Endothelial cell (in vitro differentiated cells): ENCODE measurements at regions not wholly inside any gene's neighbourhood (a gene's known extent, or its start where the extent isn't known, plus 50 kb on each side); places are given as distances from the start of the nearest gene placed in this dataset.

Source experiments
- DNase-seq: peaks from one replicate; pipeline ENCODE4 v3.0.0; 2021; ENCODE audit warnings: low spot score
- H3K27ac Mint-ChIP-seq: one replicate; pipeline ENCODE4 v1.8.0; 2021; ENCODE audit warnings: mixed read lengths, inconsistent platforms; ENCODE audit not compliant: unreplicated experiment
- H3K27me3 Mint-ChIP-seq: one replicate; pipeline ENCODE4 v1.8.0; 2021; ENCODE audit warnings: mild to moderate bottlenecking, moderate library complexity, mixed read lengths, inconsistent platforms; ENCODE audit not compliant: unreplicated experiment
- H3K36me3 Mint-ChIP-seq: one replicate; pipeline ENCODE4 v1.8.0; 2021; ENCODE audit warnings: mild to moderate bottlenecking, low read depth, mixed read lengths, inconsistent platforms; ENCODE audit not compliant: unreplicated experiment
- H3K4me1 Mint-ChIP-seq: one replicate; pipeline ENCODE4 v1.8.0; 2021; ENCODE audit warnings: mild to moderate bottlenecking, mixed read lengths, inconsistent platforms; ENCODE audit not compliant: unreplicated experiment
- H3K4me3 Mint-ChIP-seq: one replicate; pipeline ENCODE4 v1.8.0; 2021; ENCODE audit warnings: mild to moderate bottlenecking, mixed read lengths, inconsistent platforms; ENCODE audit not compliant: unreplicated experiment
- H3K9me3 Mint-ChIP-seq: one replicate; pipeline ENCODE4 v1.8.0; 2021; ENCODE audit warnings: mixed read lengths, inconsistent platforms; ENCODE audit not compliant: unreplicated experiment
- TF ChIP-seq, protein P1 (sequence below): fragments of 200-600 bp; sonication (generic); IDR thresholded peaks from one replicate; pipeline ENCODE4 v1.5.0; 2021; ENCODE audit warnings: antibody characterized with exemption; ENCODE audit not compliant: unreplicated experiment

DNA sequence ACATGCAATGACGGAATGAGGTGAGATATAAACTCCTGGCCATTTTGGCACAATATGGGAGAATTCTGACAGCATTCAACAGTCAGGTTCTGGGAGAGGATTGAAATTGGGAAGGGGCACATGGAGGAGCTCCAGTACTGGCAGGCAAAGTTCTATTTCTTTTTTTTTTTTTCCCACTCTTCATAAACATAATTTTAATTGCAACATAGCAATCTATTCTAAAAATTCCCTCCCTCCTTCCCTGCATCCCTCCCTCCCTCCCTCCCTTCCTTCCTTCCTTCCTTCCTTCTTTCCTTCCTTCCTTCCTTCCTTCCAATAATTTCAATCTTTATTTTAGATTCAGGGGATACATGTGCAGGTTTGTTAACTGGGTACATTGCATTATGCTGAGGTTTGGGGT lies 93.2 kb downstream of the PTCSC3 start:
- no peaks in the 10 kb centered on the region for H3K36me3 Mint-ChIP-seq
- H3K27me3 Mint-ChIP-seq = no peaks in the 10 kb centered on the region
- H3K9me3 Mint-ChIP-seq = no peaks in the 10 kb centered on the region
- TF ChIP-seq, protein P1, sequence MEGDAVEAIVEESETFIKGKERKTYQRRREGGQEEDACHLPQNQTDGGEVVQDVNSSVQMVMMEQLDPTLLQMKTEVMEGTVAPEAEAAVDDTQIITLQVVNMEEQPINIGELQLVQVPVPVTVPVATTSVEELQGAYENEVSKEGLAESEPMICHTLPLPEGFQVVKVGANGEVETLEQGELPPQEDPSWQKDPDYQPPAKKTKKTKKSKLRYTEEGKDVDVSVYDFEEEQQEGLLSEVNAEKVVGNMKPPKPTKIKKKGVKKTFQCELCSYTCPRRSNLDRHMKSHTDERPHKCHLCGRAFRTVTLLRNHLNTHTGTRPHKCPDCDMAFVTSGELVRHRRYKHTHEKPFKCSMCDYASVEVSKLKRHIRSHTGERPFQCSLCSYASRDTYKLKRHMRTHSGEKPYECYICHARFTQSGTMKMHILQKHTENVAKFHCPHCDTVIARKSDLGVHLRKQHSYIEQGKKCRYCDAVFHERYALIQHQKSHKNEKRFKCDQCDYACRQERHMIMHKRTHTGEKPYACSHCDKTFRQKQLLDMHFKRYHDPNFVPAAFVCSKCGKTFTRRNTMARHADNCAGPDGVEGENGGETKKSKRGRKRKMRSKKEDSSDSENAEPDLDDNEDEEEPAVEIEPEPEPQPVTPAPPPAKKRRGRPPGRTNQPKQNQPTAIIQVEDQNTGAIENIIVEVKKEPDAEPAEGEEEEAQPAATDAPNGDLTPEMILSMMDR = no peak
- H3K4me3 Mint-ChIP-seq = no peak overlapping the region
- no peak overlapping the region for H3K27ac Mint-ChIP-seq
- DNase-seq = no peak
- no peaks in the 10 kb centered on the region for H3K4me1 Mint-ChIP-seq

DNA sequence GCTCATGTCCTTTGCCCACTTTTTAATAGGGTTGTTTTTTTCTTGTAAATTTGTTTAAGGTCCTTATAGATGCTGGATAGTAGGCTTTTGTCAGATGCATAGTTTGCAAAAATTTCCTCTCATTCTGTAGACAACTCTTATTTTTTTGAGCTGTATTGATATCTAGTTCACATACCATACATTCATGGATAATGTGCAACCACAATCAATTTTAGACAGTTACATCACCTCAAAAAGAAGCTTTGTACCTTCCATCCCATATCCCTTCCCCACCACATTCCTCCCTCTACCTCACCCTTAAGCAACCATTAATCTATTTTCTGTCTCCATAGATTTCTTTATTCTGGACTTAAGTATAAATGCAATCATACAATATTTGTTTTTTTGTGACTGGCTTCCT lies 98.4 kb downstream of the PTCSC3 start:
- no peaks in the 10 kb centered on the region for H3K9me3 Mint-ChIP-seq
- TF ChIP-seq, protein P1 = no peak
- no peaks in the 10 kb centered on the region for H3K36me3 Mint-ChIP-seq
- no peak overlapping the region for H3K4me3 Mint-ChIP-seq
- H3K4me1 Mint-ChIP-seq = no peaks in the 10 kb centered on the region
- no peaks in the 10 kb centered on the region for H3K27me3 Mint-ChIP-seq
- no peak for DNase-seq
- H3K27ac Mint-ChIP-seq = no peak overlapping the region

DNA sequence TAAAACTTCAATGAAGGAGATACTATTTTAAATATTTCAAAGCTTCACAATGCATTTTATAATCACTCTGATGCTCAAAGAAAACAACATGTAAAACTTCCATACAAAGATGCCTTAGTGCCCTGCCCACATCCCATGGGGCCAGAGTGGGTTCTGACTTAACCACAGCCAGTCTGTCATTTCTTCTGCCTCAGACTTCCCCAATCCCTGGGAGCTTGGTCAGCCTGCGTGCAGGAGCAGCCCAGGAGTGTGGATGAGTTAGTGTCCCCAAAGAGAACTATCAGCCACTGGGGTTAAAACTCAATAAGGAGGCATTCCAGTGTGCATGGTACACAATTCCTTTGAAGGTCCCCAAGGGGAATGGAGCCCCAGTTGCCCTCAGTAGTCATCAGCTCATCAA lies 100.3 kb downstream of the PTCSC3 start:
- Mint-ChIP-seq H3K4me3 (no peak overlapping the region), H3K27me3 (no peaks in the 10 kb centered on the region), H3K27ac (no peak overlapping the region), H3K36me3 (no peaks in the 10 kb centered on the region), H3K4me1 (no peaks in the 10 kb centered on the region), H3K9me3 (no peaks in the 10 kb centered on the region)
- TF ChIP-seq, protein P1 = no peak
- no peak for DNase-seq

DNA sequence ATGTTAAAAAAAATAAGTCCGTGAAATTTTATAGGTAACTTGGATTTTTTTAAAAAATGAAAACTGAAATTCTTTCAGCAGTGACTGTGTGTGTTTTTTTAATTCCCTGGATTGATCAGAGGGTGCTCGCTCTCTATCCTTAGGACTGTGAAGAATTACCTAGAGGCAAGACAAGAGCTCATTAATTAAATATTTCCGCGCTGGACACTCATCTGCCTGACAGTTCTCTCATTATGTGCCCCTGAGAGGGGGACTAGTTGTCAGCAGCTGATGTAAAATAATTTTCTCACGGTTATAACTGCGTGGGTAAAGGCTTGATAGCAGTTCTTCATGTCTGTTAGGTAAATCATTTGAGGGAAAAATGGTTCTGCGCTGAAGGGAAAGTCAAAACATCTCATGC lies 101.3 kb downstream of the PTCSC3 start:
- Mint-ChIP-seq H3K27ac (no peak overlapping the region), H3K36me3 (no peaks in the 10 kb centered on the region), H3K9me3 (no peaks in the 10 kb centered on the region), H3K4me1 (no peaks in the 10 kb centered on the region), H3K4me3 (no peak overlapping the region), H3K27me3 (peaks cover 2% of the 10 kb centered on the region)
- TF ChIP-seq, protein P1 = no peak
- no peak for DNase-seq

DNA sequence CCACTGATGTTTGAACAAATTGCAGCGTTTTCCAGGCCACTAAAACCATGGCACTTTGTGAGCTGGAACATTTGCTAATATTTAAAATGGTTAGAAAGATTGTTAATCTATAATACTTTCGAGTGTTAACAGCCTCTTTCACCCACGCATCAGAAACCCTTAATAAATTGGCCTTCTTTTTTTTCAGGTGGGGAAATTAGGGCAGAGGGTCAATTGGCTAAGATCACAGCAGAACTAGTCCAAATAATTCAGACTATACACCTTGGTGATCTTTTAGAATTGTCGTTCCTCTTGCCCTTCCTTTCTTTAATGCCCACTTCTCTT lies 105.8 kb downstream of the PTCSC3 start:
- TF ChIP-seq, protein P1 = no peak
- Mint-ChIP-seq H3K9me3 (no peaks in the 10 kb centered on the region), H3K4me1 (no peaks in the 10 kb centered on the region), H3K4me3 (no peak overlapping the region), H3K36me3 (no peaks in the 10 kb centered on the region), H3K27ac (no peak overlapping the region), H3K27me3 (peaks cover 4% of the 10 kb centered on the region)
- DNase-seq = no peak
